Stimulated activated naive B cell treated with anti-CD40 and anti-IgM and Interleukin-4, amounts not matched to agents 10 μg/mL and 1 μg/mL and 100 μg/mL, for 72 hours (primary cell): ENCODE measurements at regions not wholly inside any gene's neighbourhood (a gene's known extent, or its start where the extent isn't known, plus 50 kb on each side); places are given as distances from the start of the nearest gene placed in this dataset.

Source experiments
- ATAC-seq, 2 donors: fragments of 150-1000 bp; cut with Tn5 transposase; replicated peaks; 2 replicates each; pipeline ENCODE4 v1.10.0; 2021; ENCODE audit warnings: moderate library complexity in 1 of 2
- DNase-seq: peaks from one replicate; pipeline ENCODE4 v3.0.0; 2021
- H3K27ac Mint-ChIP-seq: one replicate; pipeline ENCODE4 v1.8.0; 2022; ENCODE audit warnings: mild to moderate bottlenecking, mixed read lengths
- H3K27me3 Mint-ChIP-seq, 2 donors: one replicate each; pipeline ENCODE4 v1.8.0; 2022; ENCODE audit warnings: mixed read lengths in 2 of 2
- H3K36me3 Mint-ChIP-seq, 2 donors: one replicate each; pipeline ENCODE4 v1.8.0; 2022; ENCODE audit warnings: mixed read lengths in 2 of 2, mild to moderate bottlenecking in 1 of 2
- H3K4me1 Mint-ChIP-seq, 2 donors: one replicate each; pipeline ENCODE4 v1.8.0; 2022; ENCODE audit warnings: mixed read lengths in 2 of 2, mild to moderate bottlenecking in 1 of 2
- H3K4me3 Mint-ChIP-seq, 2 donors: one replicate each; pipeline ENCODE4 v1.8.0; 2022; ENCODE audit warnings: mild to moderate bottlenecking in 2 of 2, mixed read lengths in 2 of 2, moderate library complexity in 1 of 2
- H3K9me3 Mint-ChIP-seq, 2 donors: one replicate each; pipeline ENCODE4 v1.8.0; 2022; ENCODE audit warnings: mixed read lengths in 2 of 2, mild to moderate bottlenecking in 1 of 2

- H3K4me3 Mint-ChIP-seq = no peak overlapping the region
- no peaks in the 10 kb centered on the region for H3K36me3 Mint-ChIP-seq
- H3K27ac Mint-ChIP-seq = no peak overlapping the region
- H3K9me3 Mint-ChIP-seq = peaks cover 0 to 2% of the 10 kb centered on the region in 2 donors
- ATAC-seq = no peak
- no peak for DNase-seq
- H3K27me3 Mint-ChIP-seq = no peaks in the 10 kb centered on the region
- H3K4me1 Mint-ChIP-seq = no peaks in the 10 kb centered on the region
Measured at GRCh38 chr3:117647435-117647834, 937.9 kb downstream of the TUSC7 start.

- H3K4me3 Mint-ChIP-seq = no peak overlapping the region
- no peak overlapping the region for H3K27ac Mint-ChIP-seq
- no peaks in the 10 kb centered on the region for H3K36me3 Mint-ChIP-seq
- H3K9me3 Mint-ChIP-seq = no peaks in the 10 kb centered on the region
- no peaks in the 10 kb centered on the region for H3K4me1 Mint-ChIP-seq
- DNase-seq (no peak), ATAC-seq (no peak)
- H3K27me3 Mint-ChIP-seq = no peaks in the 10 kb centered on the region
Measured at GRCh38 chr3:117651246-117651645, 941.7 kb downstream of the TUSC7 start.

- DNase-seq = no peak
- H3K36me3 Mint-ChIP-seq = no peaks in the 10 kb centered on the region
- H3K27ac Mint-ChIP-seq = no peak overlapping the region
- ATAC-seq = no peak
- no peaks in the 10 kb centered on the region for H3K4me1 Mint-ChIP-seq
- H3K4me3 Mint-ChIP-seq = no peak overlapping the region
- H3K27me3 Mint-ChIP-seq = no peaks in the 10 kb centered on the region
- no peaks in the 10 kb centered on the region for H3K9me3 Mint-ChIP-seq
Measured at GRCh38 chr3:117656391-117656790, 946.8 kb downstream of the TUSC7 start.

GRCh38 chr3:117657278-117657677 is 947.7 kb downstream of the TUSC7 start:
- ATAC-seq = no peak
- Mint-ChIP-seq H3K27me3 (no peaks in the 10 kb centered on the region), H3K9me3 (no peaks in the 10 kb centered on the region), H3K27ac (no peak overlapping the region), H3K4me1 (no peaks in the 10 kb centered on the region), H3K4me3 (no peak overlapping the region), H3K36me3 (no peaks in the 10 kb centered on the region)
- DNase-seq = no peak

GRCh38 chr3:117660941-117661817 is 951.6 kb downstream of the TUSC7 start:
- no peak for ATAC-seq
- H3K9me3 Mint-ChIP-seq = peaks cover 0 to 1% of the 10 kb centered on the region in 2 donors
- H3K27ac Mint-ChIP-seq = no peak overlapping the region
- no peaks in the 10 kb centered on the region for H3K27me3 Mint-ChIP-seq
- H3K4me1 Mint-ChIP-seq = no peaks in the 10 kb centered on the region
- DNase-seq = no peak
- no peaks in the 10 kb centered on the region for H3K36me3 Mint-ChIP-seq
- H3K4me3 Mint-ChIP-seq = no peak overlapping the region

- Mint-ChIP-seq H3K4me1 (no peaks in the 10 kb centered on the region), H3K27me3 (no peaks in the 10 kb centered on the region), H3K4me3 (no peak overlapping the region), H3K27ac (no peak overlapping the region), H3K36me3 (no peaks in the 10 kb centered on the region), H3K9me3 (peaks cover 0 to 1% of the 10 kb centered on the region in 2 donors)
- DNase-seq (no peak), ATAC-seq (no peak)
Measured at GRCh38 chr3:117661818-117662095, 952.2 kb downstream of the TUSC7 start.

- H3K27ac Mint-ChIP-seq = no peak overlapping the region
- no peak for ATAC-seq
- H3K36me3 Mint-ChIP-seq = no peaks in the 10 kb centered on the region
- H3K4me3 Mint-ChIP-seq = no peak overlapping the region
- H3K27me3 Mint-ChIP-seq = no peaks in the 10 kb centered on the region
- H3K4me1 Mint-ChIP-seq = no peaks in the 10 kb centered on the region
- peaks cover 0 to 3% of the 10 kb centered on the region in 2 donors for H3K9me3 Mint-ChIP-seq
- DNase-seq = no peak
Measured at GRCh38 chr3:117665296-117665695, 955.7 kb downstream of the TUSC7 start.

- Mint-ChIP-seq H3K4me3 (no peak overlapping the region), H3K27ac (no peak overlapping the region), H3K27me3 (no peaks in the 10 kb centered on the region), H3K4me1 (no peaks in the 10 kb centered on the region), H3K9me3 (peaks cover 0 to 3% of the 10 kb centered on the region in 2 donors), H3K36me3 (no peaks in the 10 kb centered on the region)
- DNase-seq (no peak), ATAC-seq (no peak)
Measured at GRCh38 chr3:117666325-117666724, 956.7 kb downstream of the TUSC7 start.

GRCh38 chr3:117666812-117667211 is 957.2 kb downstream of the TUSC7 start:
- Mint-ChIP-seq H3K4me1 (no peaks in the 10 kb centered on the region), H3K27me3 (peaks cover 0 to 4% of the 10 kb centered on the region in 2 donors), H3K27ac (no peak overlapping the region), H3K4me3 (no peak overlapping the region), H3K36me3 (no peaks in the 10 kb centered on the region), H3K9me3 (peaks cover 0 to 3% of the 10 kb centered on the region in 2 donors)
- ATAC-seq (no peak), DNase-seq (no peak)

- Mint-ChIP-seq H3K27me3 (peaks cover 0 to 5% of the 10 kb centered on the region in 2 donors), H3K9me3 (peaks cover 0 to 1% of the 10 kb centered on the region in 2 donors), H3K27ac (no peak overlapping the region), H3K4me3 (no peak overlapping the region), H3K4me1 (no peaks in the 10 kb centered on the region), H3K36me3 (no peaks in the 10 kb centered on the region)
- DNase-seq (no peak), ATAC-seq (no peak)
Measured at GRCh38 chr3:117669774-117670173, 960.2 kb downstream of the TUSC7 start.

GRCh38 chr3:117671722-117672318 is 962.2 kb downstream of the TUSC7 start:
- H3K36me3 Mint-ChIP-seq = no peaks in the 10 kb centered on the region
- H3K9me3 Mint-ChIP-seq = peaks cover 0 to 1% of the 10 kb centered on the region in 2 donors
- H3K27me3 Mint-ChIP-seq = peaks cover 0 to 5% of the 10 kb centered on the region in 2 donors
- DNase-seq (no peak), ATAC-seq (no peak)
- no peak overlapping the region for H3K27ac Mint-ChIP-seq
- no peaks in the 10 kb centered on the region for H3K4me1 Mint-ChIP-seq
- no peak overlapping the region for H3K4me3 Mint-ChIP-seq

GRCh38 chr3:117674321-117674720 is 964.7 kb downstream of the TUSC7 start:
- H3K36me3 Mint-ChIP-seq = no peaks in the 10 kb centered on the region
- H3K27ac Mint-ChIP-seq = no peak overlapping the region
- DNase-seq (no peak), ATAC-seq (no peak)
- no peaks in the 10 kb centered on the region for H3K4me1 Mint-ChIP-seq
- H3K4me3 Mint-ChIP-seq = no peak overlapping the region
- no peaks in the 10 kb centered on the region for H3K9me3 Mint-ChIP-seq
- peaks cover 0 to 5% of the 10 kb centered on the region in 2 donors for H3K27me3 Mint-ChIP-seq

GRCh38 chr3:117681619-117682018 is 972.0 kb downstream of the TUSC7 start:
- Mint-ChIP-seq H3K9me3 (no peaks in the 10 kb centered on the region), H3K4me3 (no peak overlapping the region), H3K27me3 (no peaks in the 10 kb centered on the region), H3K36me3 (no peaks in the 10 kb centered on the region), H3K4me1 (no peaks in the 10 kb centered on the region), H3K27ac (no peak overlapping the region)
- ATAC-seq = no peak
- DNase-seq = no peak

GRCh38 chr3:117687096-117687495 is 977.5 kb downstream of the TUSC7 start:
- DNase-seq (no peak), ATAC-seq (no peak)
- Mint-ChIP-seq H3K4me3 (no peak overlapping the region), H3K27ac (no peak overlapping the region), H3K36me3 (no peaks in the 10 kb centered on the region), H3K4me1 (no peaks in the 10 kb centered on the region), H3K27me3 (no peaks in the 10 kb centered on the region), H3K9me3 (no peaks in the 10 kb centered on the region)

GRCh38 chr3:117688583-117688982 is 979.0 kb downstream of the TUSC7 start:
- DNase-seq (no peak), ATAC-seq (no peak)
- Mint-ChIP-seq H3K27me3 (no peaks in the 10 kb centered on the region), H3K9me3 (no peaks in the 10 kb centered on the region), H3K36me3 (no peaks in the 10 kb centered on the region), H3K4me1 (no peaks in the 10 kb centered on the region), H3K4me3 (no peak overlapping the region), H3K27ac (no peak overlapping the region)
